ENCODE measurements at regions not wholly inside any gene's neighbourhood (a gene's known extent, or its start where the extent isn't known, plus 50 kb on each side); places are given as distances from the start of the nearest gene placed in this dataset.

DNA sequence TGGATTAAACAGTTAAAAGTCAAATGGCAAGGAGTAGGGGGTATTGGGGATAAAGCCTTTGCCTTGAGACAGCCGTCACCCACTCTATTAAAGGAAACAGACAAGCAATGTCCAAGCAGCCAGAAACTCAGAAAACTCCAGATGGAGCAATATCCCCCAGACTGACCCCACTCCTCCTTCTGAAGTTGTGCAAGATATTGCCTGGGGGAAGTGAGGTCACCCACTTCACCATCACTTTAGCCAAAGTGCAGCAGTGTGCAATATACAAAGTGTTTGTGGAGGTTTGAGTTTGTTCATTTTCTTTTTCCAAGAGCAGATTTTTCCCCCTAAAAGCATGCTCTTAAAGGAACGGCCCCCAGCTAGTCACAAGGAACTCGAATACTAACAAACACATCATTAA is 125.1 kb downstream of the ETS2 start:
- DNase-seq (ENCODE audit: low read depth) = no peak

DNA sequence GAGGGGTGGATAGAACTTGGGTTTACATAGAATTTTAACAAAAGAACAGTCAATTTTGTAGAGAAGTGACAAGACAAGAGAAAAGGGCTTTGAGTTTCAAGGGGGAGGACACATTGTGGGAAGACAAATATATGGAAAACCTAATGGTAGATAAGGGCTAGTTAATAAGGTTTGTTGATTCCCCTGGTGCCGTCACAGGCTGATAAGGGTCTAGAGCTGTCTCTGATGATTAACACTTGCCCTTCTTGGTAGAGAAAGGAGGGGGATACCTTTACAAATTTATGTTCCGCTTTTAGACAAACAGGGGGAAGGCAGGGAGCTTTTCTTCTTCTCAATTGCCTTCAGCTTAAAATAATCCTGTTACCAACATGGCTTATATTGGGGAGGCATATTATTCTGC is 124.3 kb downstream of the ETS2 start:
- no peak for DNase-seq (ENCODE audit: low read depth)

DNA sequence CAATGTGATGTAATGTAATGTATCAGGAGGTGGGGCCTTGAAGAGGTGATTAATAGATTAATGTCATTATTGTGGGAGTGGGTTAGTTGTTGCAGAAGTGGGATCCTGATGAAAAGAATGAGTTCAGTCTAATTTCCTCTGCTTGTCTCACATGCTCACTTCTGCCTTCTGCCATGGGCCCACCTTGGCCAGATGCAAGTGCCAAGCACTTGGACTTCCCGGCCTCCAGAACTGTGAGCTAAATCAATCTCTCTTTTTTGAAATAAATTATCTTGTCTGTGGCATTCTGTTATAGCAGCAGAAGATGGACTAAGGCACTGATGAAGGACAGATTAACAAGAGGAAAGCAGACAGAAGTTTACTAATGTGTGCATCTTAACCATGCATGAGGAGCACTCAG is 123.9 kb downstream of the ETS2 start:
- DNase-seq (ENCODE audit: low read depth) = no peak

DNA sequence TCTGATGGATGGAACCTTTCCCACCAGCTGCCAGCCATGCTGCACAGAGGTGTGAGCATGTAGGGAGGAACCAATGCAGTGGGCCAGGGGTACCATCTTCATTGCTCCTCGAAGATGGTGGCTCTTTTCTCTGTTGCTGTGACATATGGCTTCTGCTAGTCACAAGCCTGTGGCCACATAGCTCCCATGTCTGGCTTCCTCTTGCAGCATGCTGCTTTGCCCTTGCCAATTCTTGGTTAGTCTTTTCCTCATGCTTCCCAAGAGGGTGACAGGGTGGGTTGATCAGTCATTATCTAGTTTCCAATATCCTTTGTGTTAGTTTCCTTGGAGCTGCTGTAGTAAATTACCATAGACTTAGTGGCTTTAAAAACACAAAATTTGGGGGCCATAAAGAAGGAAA is 123.4 kb downstream of the ETS2 start:
- DNase-seq (ENCODE audit: low read depth) = no peak

DNA sequence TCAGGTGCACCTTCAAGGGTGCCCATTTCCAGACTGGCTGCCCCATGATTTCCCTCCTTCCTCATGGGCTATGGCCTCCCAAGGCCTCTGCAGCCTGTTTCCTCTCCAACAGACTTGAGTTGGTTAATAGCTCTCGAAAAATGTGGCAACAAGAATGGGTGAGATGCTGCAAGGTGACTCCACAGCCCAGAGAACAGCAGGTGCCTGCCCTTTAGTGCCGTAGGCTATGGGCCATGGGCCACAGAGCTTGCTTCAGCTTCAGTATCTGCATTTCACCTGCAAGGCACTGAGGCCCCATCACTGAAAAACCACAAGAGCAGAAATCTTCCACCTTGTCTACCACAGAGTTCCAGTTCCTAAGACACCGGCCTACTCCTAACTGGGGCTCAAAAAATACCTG is 122.0 kb downstream of the ETS2 start:
- no peak for DNase-seq (ENCODE audit: low read depth)

DNA sequence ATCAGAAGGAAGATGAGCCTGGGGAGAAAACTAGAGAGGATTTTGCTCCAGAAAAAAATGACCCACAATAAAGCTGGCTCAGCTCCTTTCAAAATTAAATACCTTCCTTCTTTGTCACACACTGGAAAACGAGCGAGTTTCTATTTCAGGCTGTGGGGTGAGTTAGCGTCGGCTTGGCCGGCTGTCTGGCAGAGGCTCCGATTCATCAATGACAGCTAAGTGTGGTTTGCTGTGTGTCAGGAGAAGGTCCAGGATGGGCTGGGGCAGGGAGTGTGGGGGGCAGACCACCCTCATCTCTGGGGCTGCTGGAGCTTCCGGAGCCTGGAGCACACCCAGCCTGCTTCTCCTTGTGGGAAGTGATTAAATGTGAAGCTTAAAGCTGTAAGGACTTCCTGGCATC is 120.2 kb downstream of the ETS2 start:
- DNase-seq (ENCODE audit: low read depth) = no peak

DNA sequence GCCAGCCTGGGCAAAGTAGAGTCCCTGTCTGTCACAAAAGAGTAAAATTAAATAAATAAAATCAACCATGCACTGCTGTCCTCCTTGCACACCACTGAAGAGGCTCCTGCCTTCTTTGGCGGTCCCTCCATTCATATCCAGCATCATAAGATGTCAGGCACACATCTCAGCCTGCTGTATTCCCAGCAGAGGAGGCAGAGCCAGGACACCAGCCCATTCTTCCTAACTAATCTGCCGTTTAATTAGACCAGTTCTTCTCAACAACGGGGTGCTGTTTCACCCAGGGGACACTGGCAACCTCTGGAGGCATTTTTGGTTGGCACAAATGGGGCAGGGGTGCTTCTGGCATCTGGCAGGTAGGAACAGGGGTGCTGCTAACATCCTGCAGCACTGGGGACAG is 119.7 kb downstream of the ETS2 start:
- DNase-seq (ENCODE audit: low read depth) = no peak

DNA sequence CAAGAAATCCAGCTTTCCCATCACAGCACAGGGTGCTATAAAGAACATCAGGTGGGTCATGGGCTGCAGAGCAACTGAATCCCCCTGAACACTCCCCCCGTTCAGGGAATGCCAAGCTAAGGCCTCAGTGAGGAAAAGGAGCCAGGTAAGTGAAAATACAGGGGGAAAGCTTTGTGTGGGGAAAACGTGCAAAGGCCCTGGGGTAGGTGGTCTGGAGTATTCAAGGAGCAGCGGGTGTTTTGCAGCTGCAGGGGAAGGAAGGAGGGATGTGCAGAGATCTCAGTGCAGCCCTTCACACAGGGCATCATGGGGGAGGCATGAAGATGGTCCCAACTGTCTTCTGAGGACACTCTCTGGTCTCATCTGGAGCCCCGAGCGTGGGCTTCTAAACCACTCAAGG is 119.2 kb downstream of the ETS2 start:
- DNase-seq (ENCODE audit: low read depth) = no peak

DNA sequence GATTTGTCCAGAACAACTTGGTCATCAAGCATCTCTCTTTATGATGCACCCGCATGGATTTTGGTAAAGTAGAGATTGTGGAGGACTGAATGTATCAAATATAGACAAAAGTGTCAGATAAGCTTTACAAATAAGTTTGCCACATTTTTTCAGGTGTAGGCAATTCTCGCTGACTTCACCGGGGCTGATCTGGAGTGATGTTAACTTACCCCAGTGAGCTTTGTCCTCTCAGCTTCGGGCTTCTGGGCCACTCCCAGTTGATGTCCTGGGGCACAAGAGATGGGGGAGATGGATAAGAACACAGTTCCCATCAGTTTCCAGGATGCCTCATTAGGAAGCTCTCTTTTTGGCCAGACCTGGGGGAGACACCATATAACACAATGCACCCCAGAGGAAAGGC is 117.7 kb downstream of the ETS2 start:
- DNase-seq (ENCODE audit: low read depth) = no peak

DNA sequence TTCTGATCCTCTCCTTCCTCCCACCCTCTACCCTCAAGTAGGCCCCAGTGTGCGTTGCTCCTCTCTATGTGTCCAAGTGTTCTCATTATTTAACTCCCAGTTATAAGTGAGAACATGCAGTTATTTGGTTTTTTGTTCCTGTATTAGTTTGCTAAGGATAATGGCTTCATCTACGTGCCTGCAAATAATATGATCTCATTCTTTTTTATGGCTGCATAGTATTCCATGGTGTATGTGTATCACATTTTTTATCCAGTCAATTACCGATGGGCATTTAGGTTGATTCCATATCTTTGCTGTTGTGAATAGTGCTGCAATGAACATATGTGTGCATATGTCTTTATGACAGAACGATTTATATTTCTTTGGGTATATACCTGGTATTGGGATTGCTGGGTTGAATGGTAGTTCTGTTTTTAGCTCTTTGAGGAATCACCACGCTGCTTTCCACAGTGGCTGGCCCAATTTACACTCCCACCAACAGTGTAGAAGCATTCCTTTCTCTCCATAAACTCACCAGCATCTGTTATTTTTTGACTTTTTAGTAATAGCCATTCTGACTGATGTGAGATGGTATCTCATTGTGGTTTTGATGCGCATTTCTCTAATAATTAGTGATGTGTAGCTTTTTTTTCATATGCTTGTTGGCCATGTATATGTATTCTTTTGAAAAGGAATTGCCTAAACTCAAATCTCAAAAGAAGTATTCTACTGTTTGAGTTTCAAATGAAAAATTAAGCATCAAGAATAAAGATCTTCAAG is 116.9 kb downstream of the ETS2 start:
- no peak for DNase-seq (ENCODE audit: low read depth)

DNA sequence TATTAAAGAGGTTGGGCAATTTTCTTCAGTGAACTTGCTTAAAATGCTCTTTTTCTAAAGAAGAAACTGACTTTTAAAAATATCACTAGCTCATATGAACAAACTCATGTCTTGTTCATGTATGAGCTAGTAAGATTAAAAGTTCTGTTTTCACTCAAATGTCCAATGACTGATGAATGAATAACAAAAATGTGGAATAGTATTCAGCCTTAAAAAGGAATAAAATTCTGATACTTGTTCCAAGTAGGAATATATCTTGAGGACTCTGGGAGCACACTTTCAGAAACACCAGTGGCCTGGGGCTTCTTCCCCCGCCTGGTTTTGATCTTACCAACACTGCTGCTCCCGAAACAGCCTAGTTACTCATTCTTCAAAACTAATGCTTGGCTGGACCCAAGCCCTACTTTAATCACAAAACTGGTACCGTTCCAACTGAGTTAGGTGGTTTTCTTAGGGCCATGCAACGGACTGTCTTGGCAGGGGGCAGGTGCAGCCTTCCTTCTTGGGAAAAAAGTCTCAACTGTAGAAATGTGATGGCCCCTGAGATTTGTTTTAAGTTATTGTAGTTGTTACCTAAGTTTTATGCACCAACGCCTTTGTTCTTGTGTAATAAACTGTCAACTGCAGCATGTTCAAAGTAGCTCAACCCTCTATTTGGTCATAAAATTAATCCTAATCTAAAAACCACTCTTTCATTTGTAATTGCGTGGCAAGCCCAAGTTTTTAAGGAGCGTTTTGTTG is 116.0 kb downstream of the ETS2 start:
- DNase-seq (ENCODE audit: low read depth) = no peak

DNA sequence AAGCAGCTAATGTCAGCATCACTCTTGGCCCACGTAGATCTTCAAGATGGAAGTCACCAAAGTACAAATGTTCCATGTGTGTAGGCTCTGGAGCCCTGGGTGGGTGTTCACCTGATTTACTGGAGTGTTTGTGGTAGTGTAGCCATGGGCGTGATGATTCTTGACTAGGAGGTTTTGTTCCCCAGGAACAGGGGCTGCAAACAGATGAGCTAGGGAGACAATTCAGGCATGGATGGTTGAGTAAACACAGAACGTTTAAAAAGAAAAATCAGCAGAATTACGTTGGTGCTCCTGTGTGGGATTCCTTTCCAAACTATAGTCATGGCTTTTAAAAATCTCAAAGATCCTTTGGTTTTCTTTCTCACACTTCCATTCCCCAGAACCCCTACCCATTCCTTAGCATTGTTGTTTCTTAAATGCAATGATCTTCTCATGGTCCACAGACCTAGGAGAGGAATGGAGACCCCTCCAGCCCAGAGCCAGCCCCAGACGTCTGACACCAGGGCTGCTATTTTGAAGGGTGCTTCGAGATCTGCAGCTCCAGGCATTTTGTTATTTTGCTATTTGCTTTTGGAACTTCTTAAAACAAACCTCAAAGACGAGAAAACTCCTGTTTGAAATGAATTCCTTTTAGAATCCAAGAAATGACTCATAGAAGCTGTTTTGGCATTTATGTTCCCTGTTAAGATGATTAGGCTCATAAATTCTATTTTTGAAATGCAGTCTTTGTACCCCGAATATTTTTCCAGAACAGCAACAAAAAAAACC is 115.1 kb downstream of the ETS2 start:
- DNase-seq (ENCODE audit: low read depth) = no peak

DNA sequence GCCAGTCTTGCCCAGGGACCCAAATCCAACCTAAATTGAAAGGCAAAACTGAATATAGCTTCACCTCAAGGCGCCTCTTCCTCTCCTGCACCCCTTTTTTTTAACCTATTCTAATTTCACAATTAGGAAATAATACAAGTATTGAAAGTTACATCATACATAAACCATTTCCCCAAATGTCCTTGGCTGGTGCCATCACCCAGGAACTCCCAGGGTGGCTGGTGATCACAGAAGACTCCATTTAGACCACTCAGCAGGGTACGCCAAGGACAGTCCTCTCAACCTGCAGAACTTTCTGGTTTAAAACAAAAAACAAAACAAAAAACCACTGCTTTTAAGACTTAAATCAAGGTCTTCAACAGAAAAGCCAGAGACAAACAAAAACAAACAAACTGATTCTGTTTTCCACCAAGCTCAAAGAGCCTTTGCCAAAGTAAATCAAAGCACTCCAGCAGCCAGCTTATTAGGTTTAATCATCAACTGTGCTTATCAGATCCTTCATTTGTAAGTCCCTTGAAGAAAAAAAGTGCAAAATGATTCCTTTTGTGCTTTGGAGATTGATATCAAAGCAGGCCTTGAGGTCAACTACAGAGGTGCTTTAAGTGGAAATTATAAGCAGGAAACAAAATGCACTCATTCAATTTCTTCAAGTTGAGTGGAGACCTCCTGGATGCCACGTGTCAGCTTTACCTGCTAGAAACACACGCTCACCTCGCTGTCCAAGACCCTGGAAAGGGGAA is 113.0 kb downstream of the ETS2 start:
- DNase-seq (ENCODE audit: low read depth) = no peak

DNA sequence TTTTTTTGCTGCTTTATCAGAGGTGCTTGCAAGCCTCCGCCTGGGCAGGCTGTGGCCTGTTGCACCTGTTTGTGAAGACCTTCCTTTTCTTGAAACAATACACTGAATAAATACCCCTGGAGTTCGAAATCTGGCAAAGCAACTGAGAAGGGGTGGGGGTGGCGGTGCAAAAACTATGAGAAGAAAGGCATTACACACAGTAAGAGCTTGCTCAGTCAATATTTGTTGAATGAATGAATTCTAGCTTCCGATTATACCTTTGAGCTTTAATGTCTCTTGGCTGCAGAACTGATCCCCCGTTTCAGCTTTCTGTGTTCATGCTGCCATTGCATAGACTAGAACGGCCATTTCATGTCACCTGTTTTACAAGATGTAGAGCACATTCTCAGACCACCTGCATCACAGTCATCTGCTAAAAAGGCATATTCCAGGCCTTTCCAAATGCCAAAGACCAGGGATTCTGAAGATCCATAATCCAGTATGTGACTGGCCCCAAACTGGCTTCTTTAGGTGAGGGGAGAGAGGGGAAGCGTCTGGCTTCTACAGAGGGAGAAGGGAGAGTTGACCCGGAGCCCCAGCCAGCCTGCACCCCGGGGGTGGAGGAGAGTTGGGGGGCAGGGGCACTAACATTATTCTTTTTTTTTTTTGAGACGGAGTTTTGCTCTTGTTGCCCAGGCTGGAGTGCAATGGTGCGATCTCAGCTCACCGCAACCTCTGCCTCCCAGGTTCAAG is 111.5 kb downstream of the ETS2 start:
- DNase-seq (ENCODE audit: low read depth) = no peak

DNA sequence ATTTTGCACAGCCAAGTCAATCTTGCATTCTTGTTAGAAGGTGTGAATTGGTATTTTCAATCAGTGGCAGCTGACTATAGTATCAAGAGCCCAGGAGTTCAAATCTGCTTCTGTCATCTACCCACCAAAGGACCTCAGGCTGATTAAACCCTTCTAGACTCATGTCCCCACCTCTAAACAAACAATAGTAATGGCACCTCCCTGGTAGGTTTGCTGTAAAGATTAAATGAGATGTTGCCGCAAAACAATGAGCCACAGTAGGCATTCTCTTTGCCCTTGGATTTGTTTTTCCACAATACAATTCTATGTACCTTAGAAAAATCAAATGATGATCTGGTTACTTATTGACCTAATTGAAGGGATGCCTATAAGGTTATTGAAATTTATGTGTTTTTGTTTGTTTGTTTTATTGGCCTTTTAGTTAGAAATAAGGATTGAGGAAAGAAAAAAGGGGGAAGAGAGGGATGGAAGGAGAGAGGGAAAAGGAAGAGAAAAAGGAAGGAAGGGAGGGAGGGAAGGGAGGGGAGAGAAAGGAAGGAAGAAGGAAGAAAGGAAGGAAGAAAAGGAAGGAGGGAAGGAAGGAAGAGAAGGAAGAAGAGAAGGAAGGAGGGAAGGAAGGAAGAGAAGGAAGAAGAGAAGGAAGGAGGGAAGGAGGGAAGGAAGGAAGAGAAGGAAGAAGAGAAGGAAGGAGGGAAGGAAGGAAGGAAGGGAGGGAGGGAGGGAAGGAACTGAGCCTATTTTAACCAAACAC is 110.7 kb downstream of the ETS2 start:
- no peak for DNase-seq (ENCODE audit: low read depth)

DNA sequence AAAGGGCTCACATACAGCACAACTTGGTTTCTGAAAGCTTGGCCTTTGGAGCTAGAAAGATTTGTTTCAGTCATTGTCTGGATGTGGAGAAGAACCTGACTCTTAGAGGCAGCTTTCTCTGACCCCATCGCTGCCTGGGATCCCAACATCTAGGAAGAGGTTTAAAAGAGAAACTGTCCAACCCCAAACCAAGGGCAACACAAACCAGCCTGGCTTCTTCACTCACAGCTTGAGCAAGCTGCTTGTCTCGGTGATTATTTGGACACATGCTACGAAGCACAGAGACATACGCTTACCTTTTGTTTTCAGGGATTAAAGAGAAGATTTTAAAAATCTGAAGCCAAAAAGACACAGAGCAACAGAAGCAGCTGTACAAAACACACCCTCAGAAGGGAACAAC is 109.8 kb downstream of the ETS2 start:
- DNase-seq (ENCODE audit: low read depth) = no peak

DNA sequence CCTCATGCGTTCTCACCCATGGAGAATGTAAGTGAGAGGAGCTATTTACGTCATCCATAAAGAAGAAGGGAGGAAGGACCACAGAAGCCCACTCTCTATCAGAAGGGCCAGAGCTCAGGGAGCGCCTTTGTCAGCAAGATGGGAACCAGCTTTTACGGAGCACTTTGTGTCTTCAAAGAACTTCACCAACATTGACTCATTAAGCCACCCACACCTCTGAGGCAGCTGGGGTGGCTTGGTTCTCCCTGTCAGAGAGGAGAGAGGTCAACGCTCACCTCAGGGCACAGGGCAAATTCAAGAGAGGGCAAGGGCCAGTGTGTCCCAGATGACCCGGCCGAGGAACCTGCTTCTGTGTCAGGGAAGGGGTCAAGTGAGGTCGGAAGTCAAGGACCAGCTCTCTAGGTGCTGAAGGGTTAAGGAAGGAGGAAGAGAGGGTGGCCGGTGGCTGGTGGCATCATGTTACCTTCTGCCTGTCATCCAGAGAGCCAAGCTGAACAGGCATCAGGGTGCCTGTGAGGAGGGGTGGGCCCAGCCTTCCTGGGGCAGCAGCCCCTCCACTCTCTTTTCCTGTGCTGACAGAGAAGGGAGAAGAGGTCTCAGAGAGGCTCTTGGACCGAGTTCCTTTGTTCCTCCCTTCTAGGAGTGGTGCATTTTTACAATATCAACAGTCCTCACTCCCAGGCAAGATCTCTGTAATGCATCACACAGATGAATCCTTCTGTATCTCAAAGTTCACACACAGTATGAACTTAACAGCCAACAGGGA is 109.0 kb downstream of the ETS2 start:
- no peak for DNase-seq (ENCODE audit: low read depth)

DNA sequence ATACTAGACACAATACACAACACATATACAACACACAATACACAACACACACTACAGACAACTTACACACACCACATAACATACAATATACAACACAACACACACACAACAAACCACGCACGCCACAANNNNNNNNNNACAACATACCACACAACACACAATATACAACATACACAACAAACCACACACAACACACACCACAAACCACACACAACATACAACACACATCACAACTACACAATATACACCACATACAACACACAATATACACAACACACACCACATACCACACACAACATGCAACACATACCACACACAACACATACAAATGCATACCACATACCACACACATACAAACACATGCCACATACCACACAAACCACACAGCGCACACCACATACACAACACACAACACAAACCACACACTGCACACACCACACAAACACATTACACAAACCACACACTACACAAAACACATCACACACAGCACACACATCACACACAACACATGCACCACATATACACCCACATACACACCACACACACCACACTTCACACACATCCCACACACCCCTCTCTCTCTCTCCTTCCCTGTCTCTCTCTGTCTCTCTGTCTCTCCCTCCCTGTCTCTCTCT is 108.3 kb downstream of the ETS2 start:
- no peak for DNase-seq (ENCODE audit: low read depth)

DNA sequence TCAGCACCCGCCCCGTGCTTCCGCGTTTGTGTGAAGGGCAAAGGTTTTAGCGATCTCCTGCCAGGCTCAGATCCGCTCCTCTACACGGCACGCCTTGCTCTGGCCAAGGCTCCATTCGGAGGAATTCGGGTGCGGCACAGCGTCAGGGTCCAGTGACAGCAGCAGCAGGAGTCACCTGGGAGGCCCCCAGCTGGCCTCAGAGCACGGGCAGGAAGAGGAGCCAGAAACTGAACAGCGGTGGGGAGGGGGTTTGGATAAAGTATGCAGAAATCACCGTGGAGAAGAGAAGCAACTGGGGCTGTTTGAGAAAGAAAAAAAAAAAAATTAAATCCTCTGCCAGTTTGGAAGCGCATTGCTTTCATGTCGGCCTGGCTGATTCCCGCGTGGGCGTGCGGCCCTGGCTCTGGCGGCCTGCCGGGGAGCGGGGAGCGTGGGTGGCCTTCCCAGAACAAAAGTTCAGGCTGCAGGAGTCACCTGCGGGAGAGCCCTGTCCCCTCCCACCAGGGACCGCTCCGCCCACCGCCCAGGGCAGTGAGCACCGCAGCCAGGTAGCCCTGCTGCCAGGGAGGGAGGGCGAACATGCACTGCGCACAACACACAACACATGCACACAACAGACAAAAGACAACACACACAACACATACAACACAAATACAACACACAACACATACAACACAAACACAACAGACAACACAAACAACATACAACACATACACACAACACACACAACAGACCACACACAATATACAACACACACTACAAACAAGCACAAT is 107.6 kb downstream of the ETS2 start:
- no peak for DNase-seq (ENCODE audit: low read depth)

Measured in stimulated activated CD4-positive, alpha-beta T cell treated with anti-CD3 and anti-CD28 coated beads, Interleukin-2, amount 100 ng/mL, for 4 hours (primary cell).